ENCODE measurements at regions not wholly inside any gene's neighbourhood (a gene's known extent, or its start where the extent isn't known, plus 50 kb on each side); places are given as distances from the start of the nearest gene placed in this dataset.
"Not testable (repeated sequence)": the region's sequence is repeated elsewhere in the genome, so short reads cannot be mapped to it uniquely, and the experiment has no call there.

GRCh38 chr5:112472614-112473013, 53.5 kb upstream of the EPB41L4A start:
- DNase-seq (ENCODE audit: low spot score): no peak

GRCh38 chr5:112473989-112474388, 54.9 kb upstream of the EPB41L4A start:
- no peak for DNase-seq (ENCODE audit: low spot score)

GRCh38 chr5:112475747-112476365, 56.8 kb upstream of the EPB41L4A start:
- no peak for DNase-seq (ENCODE audit: low spot score)

GRCh38 chr5:112479418-112479817, 60.3 kb upstream of the EPB41L4A start:
- DNase-seq (ENCODE audit: low spot score): no peak

GRCh38 chr5:112480501-112480900, 61.4 kb upstream of the EPB41L4A start:
- DNase-seq (ENCODE audit: low spot score): no peak

GRCh38 chr5:112483704-112484103, 64.6 kb upstream of the EPB41L4A start:
- DNase-seq (ENCODE audit: low spot score): no peak

- no peak for DNase-seq (ENCODE audit: low spot score)
These were observed 66.9 kb upstream of the EPB41L4A start for GRCh38 chr5:112485934-112486355.

GRCh38 chr5:112491257-112491656, 72.2 kb upstream of the EPB41L4A start:
- no peak for DNase-seq (ENCODE audit: low spot score)

- DNase-seq (ENCODE audit: low spot score): peak; percentile 78
These were observed 73.2 kb upstream of the EPB41L4A start for GRCh38 chr5:112492291-112492690.

- not testable (repeated sequence) for DNase-seq (ENCODE audit: low spot score)
These were observed 84.8 kb upstream of the EPB41L4A start for GRCh38 chr5:112503749-112504501.

- not testable (repeated sequence) for DNase-seq (ENCODE audit: low spot score)
These were observed 90.0 kb upstream of the EPB41L4A start for GRCh38 chr5:112509097-112509496.

- no peak for DNase-seq (ENCODE audit: low spot score)
These were observed 92.8 kb upstream of the EPB41L4A start for GRCh38 chr5:112511920-112512319.

- no peak for DNase-seq (ENCODE audit: low spot score)
These were observed 93.8 kb upstream of the EPB41L4A start for GRCh38 chr5:112512901-112513300.

GRCh38 chr5:112514111-112514510, 95.0 kb upstream of the EPB41L4A start:
- no peak for DNase-seq (ENCODE audit: low spot score)

- DNase-seq (ENCODE audit: low spot score): not testable (repeated sequence)
These were observed 101.4 kb upstream of the EPB41L4A start for GRCh38 chr5:112520474-112520873.

GRCh38 chr5:112522891-112523673, 104.0 kb upstream of the EPB41L4A start:
- DNase-seq (ENCODE audit: low spot score): not testable (repeated sequence)

GRCh38 chr5:112523674-112524263, 104.7 kb upstream of the EPB41L4A start:
- not testable (repeated sequence) for DNase-seq (ENCODE audit: low spot score)

GRCh38 chr5:112525217-112525616, 106.1 kb upstream of the EPB41L4A start:
- DNase-seq (ENCODE audit: low spot score): no peak

GRCh38 chr5:112528928-112529327, 109.9 kb upstream of the EPB41L4A start:
- no peak for DNase-seq (ENCODE audit: low spot score)

GRCh38 chr5:112529525-112529924, 110.4 kb upstream of the EPB41L4A start:
- peak; percentile 63 for DNase-seq (ENCODE audit: low spot score)

- DNase-seq (ENCODE audit: low spot score): no peak
These were observed 113.7 kb upstream of the EPB41L4A start for GRCh38 chr5:112532654-112533360.

- peak; percentile 65 for DNase-seq (ENCODE audit: low spot score)
These were observed 114.3 kb upstream of the EPB41L4A start for GRCh38 chr5:112533362-112533761.

Data from hematopoietic multipotent progenitor cell treated with erythropoietin and hydrocortisone succinate and interleukin-3 and kit ligand, for 17 days (in vitro differentiated cells).